DND-41 (cell line): ENCODE measurements at regions not wholly inside any gene's neighbourhood (a gene's known extent, or its start where the extent isn't known, plus 50 kb on each side); places are given as distances from the start of the nearest gene placed in this dataset.

ENCODE experiments used
- EZH2 ChIP-seq: IDR thresholded peaks from 3 replicates; pipeline ENCODE4 v1.6.1; 2012; ENCODE audit warnings: borderline replicate concordance, low read depth, mild to moderate bottlenecking, moderate library complexity, low read length, inconsistent platforms; ENCODE audit not compliant: severe bottlenecking
- TF ChIP-seq, protein P1 (sequence below): IDR thresholded peaks from 2 replicates; pipeline ENCODE4 v1.5.1; 2012; ENCODE audit warnings: borderline replicate concordance, low read length, moderate library complexity, mild to moderate bottlenecking; ENCODE audit not compliant: poor library complexity, severe bottlenecking; ENCODE audit errors: extremely low read depth

DNA sequence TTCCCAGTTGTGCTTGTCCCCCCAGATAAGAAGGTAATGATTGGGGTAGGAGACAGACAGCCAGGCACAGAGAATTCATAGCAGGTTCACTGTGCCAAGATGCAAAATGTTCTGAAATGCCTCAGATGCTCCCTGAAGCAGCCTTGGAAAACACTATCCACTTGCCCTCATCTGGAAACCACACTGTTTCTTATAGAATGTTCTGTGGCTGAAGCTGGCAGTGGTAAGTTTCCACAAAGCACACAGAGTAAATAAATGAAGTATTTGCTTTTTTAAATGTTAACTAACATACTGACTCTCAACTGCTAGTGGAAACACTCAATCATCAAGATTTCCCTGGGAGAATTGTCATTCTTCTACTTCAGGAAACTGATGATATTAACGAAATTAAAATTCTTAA is 311.4 kb downstream of the PRDM5 start:
- TF ChIP-seq, protein P1, sequence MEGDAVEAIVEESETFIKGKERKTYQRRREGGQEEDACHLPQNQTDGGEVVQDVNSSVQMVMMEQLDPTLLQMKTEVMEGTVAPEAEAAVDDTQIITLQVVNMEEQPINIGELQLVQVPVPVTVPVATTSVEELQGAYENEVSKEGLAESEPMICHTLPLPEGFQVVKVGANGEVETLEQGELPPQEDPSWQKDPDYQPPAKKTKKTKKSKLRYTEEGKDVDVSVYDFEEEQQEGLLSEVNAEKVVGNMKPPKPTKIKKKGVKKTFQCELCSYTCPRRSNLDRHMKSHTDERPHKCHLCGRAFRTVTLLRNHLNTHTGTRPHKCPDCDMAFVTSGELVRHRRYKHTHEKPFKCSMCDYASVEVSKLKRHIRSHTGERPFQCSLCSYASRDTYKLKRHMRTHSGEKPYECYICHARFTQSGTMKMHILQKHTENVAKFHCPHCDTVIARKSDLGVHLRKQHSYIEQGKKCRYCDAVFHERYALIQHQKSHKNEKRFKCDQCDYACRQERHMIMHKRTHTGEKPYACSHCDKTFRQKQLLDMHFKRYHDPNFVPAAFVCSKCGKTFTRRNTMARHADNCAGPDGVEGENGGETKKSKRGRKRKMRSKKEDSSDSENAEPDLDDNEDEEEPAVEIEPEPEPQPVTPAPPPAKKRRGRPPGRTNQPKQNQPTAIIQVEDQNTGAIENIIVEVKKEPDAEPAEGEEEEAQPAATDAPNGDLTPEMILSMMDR = no peak
- TF ChIP-seq EZH2 = no peak
